ENCODE measurements at regions not wholly inside any gene's neighbourhood (a gene's known extent, or its start where the extent isn't known, plus 50 kb on each side); places are given as distances from the start of the nearest gene placed in this dataset.
"Not testable (repeated sequence)": the region's sequence is repeated elsewhere in the genome, so short reads cannot be mapped to it uniquely, and the experiment has no call there.

DNA sequence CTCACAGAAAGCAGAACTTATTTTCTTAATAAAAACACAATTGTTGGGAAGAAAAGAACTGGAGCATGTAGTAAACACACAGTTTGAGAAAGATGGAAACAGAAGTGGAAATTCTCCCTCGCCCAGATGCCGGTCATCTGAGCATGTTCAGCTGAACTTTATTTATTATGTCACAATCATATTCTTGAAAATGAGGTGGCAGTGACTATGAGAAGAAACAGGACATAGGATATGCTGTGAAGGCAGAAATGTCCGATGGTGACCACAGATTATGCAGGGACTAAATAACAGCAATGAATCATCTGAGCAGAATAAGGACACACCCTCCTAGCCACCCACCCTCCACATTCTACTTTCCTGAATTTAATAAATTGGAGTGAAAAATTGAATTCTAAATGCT lies 425.3 kb upstream of the NOX3 start:
- ATAC-seq (no peak), DNase-seq (no peak)
- Histone ChIP-seq H3K36me3 (ENCODE audit: low read depth) (no peaks in the 10 kb centered on the region), H3K4me1 (ENCODE audit: low read depth) (no peaks in the 10 kb centered on the region), H3K4me3 (no peak overlapping the region), H3K9me3 (no peaks in the 10 kb centered on the region)
- intact Hi-C loops (cut with DNase I, micrococcal nuclease) = no loop called here
- TF ChIP-seq CTCF (IDR thresholded peaks at IDR 0.05) = no peak

GRCh38 chr6:155872961-155873360 lies 417.3 kb upstream of the NOX3 start:
- no peak for TF ChIP-seq CTCF (IDR thresholded peaks at IDR 0.05)
- H3K36me3 ChIP-seq (ENCODE audit: low read depth) = no peaks in the 10 kb centered on the region
- DNase-seq (no peak), ATAC-seq (no peak)
- intact Hi-C loops (cut with DNase I, micrococcal nuclease) = no loop called here
- H3K9me3 ChIP-seq = no peaks in the 10 kb centered on the region
- H3K4me3 ChIP-seq = no peak overlapping the region
- no peaks in the 10 kb centered on the region for H3K4me1 ChIP-seq (ENCODE audit: low read depth)

GRCh38 chr6:155867682-155868081 lies 412.0 kb upstream of the NOX3 start:
- ATAC-seq (no peak), DNase-seq (no peak)
- Histone ChIP-seq H3K4me3 (no peak overlapping the region), H3K4me1 (ENCODE audit: low read depth) (no peaks in the 10 kb centered on the region), H3K36me3 (ENCODE audit: low read depth) (no peaks in the 10 kb centered on the region), H3K9me3 (no peaks in the 10 kb centered on the region)
- intact Hi-C loops (cut with DNase I, micrococcal nuclease) = no loop called here
- no peak for TF ChIP-seq CTCF (IDR thresholded peaks at IDR 0.05)

GRCh38 chr6:155866676-155867390 lies 411.2 kb upstream of the NOX3 start:
- ATAC-seq; intact Hi-C loops (cut with DNase I, micrococcal nuclease); H3K36me3 ChIP-seq (ENCODE audit: low read depth); H3K4me1 ChIP-seq (ENCODE audit: low read depth); H3K4me3 ChIP-seq; DNase-seq; H3K9me3 ChIP-seq: not testable (repeated sequence)

- no peak for TF ChIP-seq CTCF (IDR thresholded peaks at IDR 0.05)
- DNase-seq (no peak), ATAC-seq (no peak)
- Histone ChIP-seq H3K9me3 (no peaks in the 10 kb centered on the region), H3K4me1 (ENCODE audit: low read depth) (no peaks in the 10 kb centered on the region), H3K4me3 (no peak overlapping the region), H3K36me3 (ENCODE audit: low read depth) (no peaks in the 10 kb centered on the region)
- intact Hi-C loops (cut with DNase I, micrococcal nuclease) = no loop called here
These were observed 406.2 kb upstream of the NOX3 start for GRCh38 chr6:155861821-155862220.

DNA sequence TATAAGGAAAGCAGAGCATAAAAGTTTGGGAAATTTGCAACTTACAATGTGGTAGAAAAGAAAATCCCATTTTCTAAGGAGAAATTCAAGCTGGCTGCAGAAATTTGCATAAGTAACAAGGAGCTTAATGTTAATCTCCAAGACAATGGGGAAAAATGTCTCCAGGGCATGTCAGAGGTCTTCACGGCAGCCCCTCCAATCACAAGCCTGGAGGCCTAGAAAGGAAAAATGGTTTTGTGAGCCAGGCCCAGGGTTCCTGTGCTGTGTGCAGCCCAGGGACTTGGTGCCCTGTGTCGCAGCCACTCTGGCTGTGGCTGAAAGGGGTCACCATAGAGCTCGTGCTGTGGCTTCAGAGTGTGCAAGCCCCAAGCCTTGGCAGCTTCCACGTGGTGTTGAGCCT lies 403.3 kb upstream of the NOX3 start:
- H3K9me3 ChIP-seq; H3K36me3 ChIP-seq (ENCODE audit: low read depth); intact Hi-C loops (cut with DNase I, micrococcal nuclease); DNase-seq; ATAC-seq; H3K4me1 ChIP-seq (ENCODE audit: low read depth); H3K4me3 ChIP-seq: not testable (repeated sequence)

- Histone ChIP-seq H3K4me3 (no peak overlapping the region), H3K36me3 (ENCODE audit: low read depth) (no peaks in the 10 kb centered on the region), H3K4me1 (ENCODE audit: low read depth) (no peaks in the 10 kb centered on the region), H3K9me3 (no peaks in the 10 kb centered on the region)
- intact Hi-C loops (cut with DNase I, micrococcal nuclease) = no loop called here
- no peak for TF ChIP-seq CTCF (IDR thresholded peaks at IDR 0.05)
- no peak for DNase-seq
- no peak for ATAC-seq
These were observed 399.1 kb upstream of the NOX3 start for GRCh38 chr6:155854787-155855186.

All from mucosa of descending colon (tissue), 3 donors.